Panc1 (cell line): ENCODE measurements at regions not wholly inside any gene's neighbourhood (a gene's known extent, or its start where the extent isn't known, plus 50 kb on each side); places are given as distances from the start of the nearest gene placed in this dataset.

Experiments
- ATAC-seq: fragments of 200-7000 bp; cut with Tn5 transposase; 2 replicates; pipeline ENCODE4 v1.9.1; 2020; ENCODE audit warnings: mild to moderate bottlenecking, moderate library complexity
- BruUV-seq: library from RNA; stranded (reverse); fragments of 400-500 nt; replicated peaks from 2 replicates; lab custom pipeline; 2021; lab: Mats Ljungman, UMichigan
- CTCF ChIA-PET: fragments of 300-600 bp; sonication (Branson Sonifier 250); formaldehyde crosslinking; loops from one replicate; lab custom pipeline; 2022; ENCODE audit warnings: antibody characterized with exemption; lab: Charles Lee
- POLR2A ChIA-PET: fragments of 300-600 bp; sonication (Branson Sonifier 250); formaldehyde crosslinking; loops from one replicate; lab custom pipeline; 2022; ENCODE audit warnings: antibody characterized with exemption; lab: Charles Lee
- DNase-seq: peaks from one replicate; pipeline ENCODE4 v3.0.0-alpha.2; 2010; ENCODE audit warnings: low read depth, low spot score
- H3K27ac ChIP-seq: 2 replicates; pipeline ENCODE4 v1.5.1; 2011; ENCODE audit warnings: mild to moderate bottlenecking, low read length, inconsistent platforms
- H3K27me3 ChIP-seq: fragments of 200-500 bp; sonication (Bioruptor generic); 2 replicates; pipeline ENCODE4 v1.6.0; 2014; ENCODE audit warnings: low read length, inconsistent platforms; ENCODE audit not compliant: control insufficient read depth, insufficient read depth
- H3K36me3 ChIP-seq: fragments of 200-500 bp; sonication (Bioruptor generic); 2 replicates; pipeline ENCODE4 v1.5.1; 2014; ENCODE audit warnings: inconsistent platforms, mild to moderate bottlenecking, low read length, moderate library complexity; ENCODE audit not compliant: control insufficient read depth, insufficient read depth
- H3K4me1 ChIP-seq: 2 replicates; pipeline ENCODE4 v1.5.1; 2011; ENCODE audit warnings: inconsistent platforms, mild to moderate bottlenecking, low read length, moderate library complexity; ENCODE audit not compliant: control insufficient read depth, insufficient read depth
- H3K4me3 ChIP-seq, 2 experiments: 2 replicates each; pipeline ENCODE4 v1.5.1; 2011 to 2012; ENCODE audit warnings: low read depth in 2 of 2, low read length in 2 of 2, mild to moderate bottlenecking in 2 of 2, inconsistent platforms in 1 of 2, moderate library complexity in 1 of 2
- H3K9me3 ChIP-seq: fragments of 200-500 bp; sonication (Bioruptor generic); 2 replicates; pipeline ENCODE4 v1.5.1; 2014; ENCODE audit warnings: low read depth, mild to moderate bottlenecking, inconsistent platforms, low read length, moderate library complexity; ENCODE audit not compliant: control insufficient read depth, insufficient read depth
- CTCF ChIP-seq: fragments of 450-650 bp; IDR thresholded peaks from 2 replicates; pipeline ENCODE4 v1.5.1; 2017; ENCODE audit warnings: mild to moderate bottlenecking
- POLR2AphosphoS5 ChIP-seq: IDR thresholded peaks from 2 replicates; pipeline ENCODE4 v1.6.1; 2012; ENCODE audit warnings: mild to moderate bottlenecking, low read depth, low read length, moderate library complexity
- REST ChIP-seq, 2 experiments: IDR thresholded peaks; 2 replicates each; pipeline ENCODE4 v1.6.1; 2011 to 2012; ENCODE audit warnings: low read depth in 2 of 2, control low read depth in 1 of 2, low read length in 1 of 2, mild to moderate bottlenecking in 1 of 2, moderate library complexity in 1 of 2; ENCODE audit not compliant: insufficient read depth in 1 of 2
- SIN3A ChIP-seq: IDR thresholded peaks from 2 replicates; pipeline ENCODE4 v1.6.1; 2012; ENCODE audit warnings: low read depth, mild to moderate bottlenecking, low read length, moderate library complexity, borderline replicate concordance; ENCODE audit not compliant: insufficient read depth
- TCF7L2 ChIP-seq: IDR thresholded peaks from 2 replicates; pipeline ENCODE4 v1.6.1; 2011; ENCODE audit warnings: mild to moderate bottlenecking, low read depth, low read length, inconsistent platforms
- in situ Hi-C: cut with HindIII; loops from 2 replicates; pipeline ENCODE4 v1.10.0; 2016; ENCODE audit warnings: low sequenced_read_pairs, low pct_unique_long_range_greater_than_20kb
- intact Hi-C: fragments of 100-400 bp; cut with micrococcal nuclease; formaldehyde crosslinking; loops from one replicate; pipeline ENCODE4 v1.10.0; 2022; ENCODE audit not compliant: unreplicated experiment

- no peak for DNase-seq
- Histone ChIP-seq H3K4me1 (peaks cover 9% of the 10 kb centered on the region; the same call in 1 of the 2 replicates), H3K36me3 (no peaks in the 10 kb centered on the region), H3K27me3 (no peaks in the 10 kb centered on the region), H3K9me3 (no peaks in the 10 kb centered on the region), H3K27ac (peak overlapping the region; percentile 51; the same call in 1 of the 2 replicates), H3K4me3 (no peak overlapping the region)
- in situ Hi-C loops (no loop called here), intact Hi-C loops (no loop called here)
- ATAC-seq: 0 out of 2 replicates have a peak, but pooled peaks have one; percentile 36
- BruUV-seq: no TSS peak
- CTCF ChIA-PET: no interaction called here
- TF ChIP-seq SIN3A: no peak
- TF ChIP-seq POLR2AphosphoS5: no peak
- no peak for TF ChIP-seq REST (IDR thresholded peaks at IDR 0.05; ENCODE audit: insufficient read depth in 1 of 2, low read depth in 2 of 2, low read length in 1 of 2)
- TF ChIP-seq CTCF: no peak
- TF ChIP-seq TCF7L2: no peak
- POLR2A ChIA-PET: interaction anchor here (0.5 to 0.6 kb wide), 2 partner anchors 286 to 1201 kb away, joined by 3 to 9 read pairs; no protein-coding TSS in a partner anchor
Measured at GRCh38 chr10:3499120-3499519, 285.9 kb downstream of the KLF6 start.

GRCh38 chr10:3497581-3497980, 287.4 kb downstream of the KLF6 start:
- CTCF ChIA-PET: no interaction called here
- ATAC-seq: no peak
- POLR2A ChIA-PET: no interaction called here
- intact Hi-C loops (no loop called here), in situ Hi-C loops (no loop called here)
- no peaks in the 10 kb centered on the region for H3K9me3 ChIP-seq
- peaks cover 9% of the 10 kb centered on the region; the same call in 1 of the 2 replicates for H3K4me1 ChIP-seq
- DNase-seq: no peak
- H3K36me3 ChIP-seq: no peaks in the 10 kb centered on the region
- H3K27ac ChIP-seq: no peak overlapping the region
- H3K27me3 ChIP-seq: no peaks in the 10 kb centered on the region
- no TSS peak for BruUV-seq
- TF ChIP-seq POLR2AphosphoS5: no peak
- no peak for TF ChIP-seq CTCF
- TF ChIP-seq TCF7L2: no peak
- TF ChIP-seq SIN3A: no peak
- no peak for TF ChIP-seq REST (IDR thresholded peaks at IDR 0.05; ENCODE audit: insufficient read depth in 1 of 2, low read depth in 2 of 2, low read length in 1 of 2)
- no peak overlapping the region for H3K4me3 ChIP-seq
